Activated T-cell treated with anti-CD3 and anti-CD28 coated beads, Interleukin-2, amount 50 U/mL, for 24 hours (primary cell): ENCODE measurements at regions not wholly inside any gene's neighbourhood (a gene's known extent, or its start where the extent isn't known, plus 50 kb on each side); places are given as distances from the start of the nearest gene placed in this dataset.
"Not testable (repeated sequence)": the region's sequence is repeated elsewhere in the genome, so short reads cannot be mapped to it uniquely, and the experiment has no call there.

Source experiments
- DNase-seq: peaks from one replicate; pipeline ENCODE4 v3.0.0-alpha.2; 2020
- H3K27ac Mint-ChIP-seq: 2 replicates; pipeline ENCODE4 v1.8.0; 2020; ENCODE audit warnings: mild to moderate bottlenecking, mixed read lengths
- H3K27me3 Mint-ChIP-seq: 2 replicates; pipeline ENCODE4 v1.8.0; 2020; ENCODE audit warnings: mixed read lengths
- H3K36me3 Mint-ChIP-seq: 2 replicates; pipeline ENCODE4 v1.8.0; 2020; ENCODE audit warnings: low read depth, mixed read lengths
- H3K4me1 Mint-ChIP-seq: 2 replicates; pipeline ENCODE4 v1.8.0; 2020; ENCODE audit warnings: low read depth, mixed read lengths
- H3K4me3 Mint-ChIP-seq: 2 replicates; pipeline ENCODE4 v1.8.0; 2020; ENCODE audit warnings: mild to moderate bottlenecking, moderate library complexity, mixed read lengths
- H3K9me3 Mint-ChIP-seq: 2 replicates; pipeline ENCODE4 v1.8.0; 2020; ENCODE audit warnings: mixed read lengths

- H3K4me1 Mint-ChIP-seq, H3K36me3 Mint-ChIP-seq, DNase-seq, H3K27ac Mint-ChIP-seq, H3K4me3 Mint-ChIP-seq, H3K9me3 Mint-ChIP-seq, H3K27me3 Mint-ChIP-seq: not testable (repeated sequence)
These were observed 162.3 kb upstream of the MAP2 start for GRCh38 chr2:209261366-209262053.

- Mint-ChIP-seq H3K4me3 (no peak overlapping the region), H3K4me1 (no peaks in the 10 kb centered on the region), H3K36me3 (no peaks in the 10 kb centered on the region), H3K9me3 (peaks cover 4% of the 10 kb centered on the region), H3K27ac (no peak overlapping the region), H3K27me3 (no peaks in the 10 kb centered on the region)
- DNase-seq, result no peak
These were observed 154.8 kb upstream of the MAP2 start for GRCh38 chr2:209269024-209269423.

- Mint-ChIP-seq H3K27ac (no peak overlapping the region), H3K4me3 (no peak overlapping the region), H3K36me3 (no peaks in the 10 kb centered on the region), H3K9me3 (peaks cover 6% of the 10 kb centered on the region), H3K4me1 (no peaks in the 10 kb centered on the region), H3K27me3 (no peaks in the 10 kb centered on the region)
- DNase-seq, result no peak
These were observed 147.8 kb upstream of the MAP2 start for GRCh38 chr2:209276000-209276399.

GRCh38 chr2:209277444-209277843, 146.4 kb upstream of the MAP2 start:
- no peak overlapping the region for H3K4me3 Mint-ChIP-seq

GRCh38 chr2:209298601-209299000, 125.2 kb upstream of the MAP2 start:
- no peak for DNase-seq
- H3K36me3 Mint-ChIP-seq, result no peaks in the 10 kb centered on the region
- H3K27me3 Mint-ChIP-seq, result no peaks in the 10 kb centered on the region
- H3K4me3 Mint-ChIP-seq, result no peak overlapping the region
- no peaks in the 10 kb centered on the region for H3K4me1 Mint-ChIP-seq
- H3K9me3 Mint-ChIP-seq, result no peaks in the 10 kb centered on the region
- no peak overlapping the region for H3K27ac Mint-ChIP-seq

More at GRCh38 chr2:209277444-209277843, 146.4 kb upstream of the MAP2 start:
- Mint-ChIP-seq H3K4me1 (no peaks in the 10 kb centered on the region), H3K27ac (no peak overlapping the region), H3K36me3 (no peaks in the 10 kb centered on the region), H3K9me3 (peaks cover 6% of the 10 kb centered on the region), H3K27me3 (no peaks in the 10 kb centered on the region)
- no peak for DNase-seq

GRCh38 chr2:209299478-209299877, 124.4 kb upstream of the MAP2 start:
- DNase-seq, H3K36me3 Mint-ChIP-seq, H3K4me3 Mint-ChIP-seq, H3K9me3 Mint-ChIP-seq, H3K27me3 Mint-ChIP-seq, H3K4me1 Mint-ChIP-seq, H3K27ac Mint-ChIP-seq: not testable (repeated sequence)

GRCh38 chr2:209300766-209301165, 123.1 kb upstream of the MAP2 start:
- H3K27me3 Mint-ChIP-seq, DNase-seq, H3K27ac Mint-ChIP-seq, H3K4me1 Mint-ChIP-seq, H3K36me3 Mint-ChIP-seq, H3K9me3 Mint-ChIP-seq, H3K4me3 Mint-ChIP-seq: not testable (repeated sequence)

GRCh38 chr2:209305026-209305425, 118.8 kb upstream of the MAP2 start:
- H3K36me3 Mint-ChIP-seq, result no peaks in the 10 kb centered on the region

GRCh38 chr2:209305746-209306196, 118.1 kb upstream of the MAP2 start:
- no peaks in the 10 kb centered on the region for H3K36me3 Mint-ChIP-seq
- no peaks in the 10 kb centered on the region for H3K4me1 Mint-ChIP-seq
- peaks cover 2% of the 10 kb centered on the region for H3K9me3 Mint-ChIP-seq
- no peak for DNase-seq
- no peak overlapping the region for H3K27ac Mint-ChIP-seq
- H3K4me3 Mint-ChIP-seq, result no peak overlapping the region
- no peaks in the 10 kb centered on the region for H3K27me3 Mint-ChIP-seq

More at GRCh38 chr2:209305026-209305425, 118.8 kb upstream of the MAP2 start:
- no peak overlapping the region for H3K27ac Mint-ChIP-seq
- H3K4me1 Mint-ChIP-seq, result no peaks in the 10 kb centered on the region
- H3K4me3 Mint-ChIP-seq, result no peak overlapping the region
- no peak for DNase-seq
- peaks cover 2% of the 10 kb centered on the region for H3K9me3 Mint-ChIP-seq
- H3K27me3 Mint-ChIP-seq, result no peaks in the 10 kb centered on the region

GRCh38 chr2:209307161-209308001, 116.5 kb upstream of the MAP2 start:
- H3K27ac Mint-ChIP-seq, result no peak overlapping the region
- no peak overlapping the region for H3K4me3 Mint-ChIP-seq
- DNase-seq, result no peak
- no peaks in the 10 kb centered on the region for H3K36me3 Mint-ChIP-seq
- no peaks in the 10 kb centered on the region for H3K4me1 Mint-ChIP-seq
- H3K27me3 Mint-ChIP-seq, result no peaks in the 10 kb centered on the region
- peaks cover 2% of the 10 kb centered on the region for H3K9me3 Mint-ChIP-seq

GRCh38 chr2:209308415-209308814, 115.4 kb upstream of the MAP2 start:
- Mint-ChIP-seq H3K27ac (no peak overlapping the region), H3K27me3 (no peaks in the 10 kb centered on the region), H3K36me3 (no peaks in the 10 kb centered on the region), H3K4me3 (no peak overlapping the region), H3K9me3 (peaks cover 2% of the 10 kb centered on the region), H3K4me1 (no peaks in the 10 kb centered on the region)
- DNase-seq, result no peak

GRCh38 chr2:209311948-209312347, 111.9 kb upstream of the MAP2 start:
- H3K4me3 Mint-ChIP-seq, result no peak overlapping the region
- H3K9me3 Mint-ChIP-seq, result no peaks in the 10 kb centered on the region
- no peaks in the 10 kb centered on the region for H3K4me1 Mint-ChIP-seq
- no peak for DNase-seq
- no peaks in the 10 kb centered on the region for H3K36me3 Mint-ChIP-seq
- H3K27me3 Mint-ChIP-seq, result no peaks in the 10 kb centered on the region
- no peak overlapping the region for H3K27ac Mint-ChIP-seq

- not testable (repeated sequence) for H3K9me3 Mint-ChIP-seq, H3K27me3 Mint-ChIP-seq, DNase-seq, H3K4me3 Mint-ChIP-seq, H3K27ac Mint-ChIP-seq, H3K36me3 Mint-ChIP-seq, H3K4me1 Mint-ChIP-seq
These were observed 111.4 kb upstream of the MAP2 start for GRCh38 chr2:209312450-209312849.

GRCh38 chr2:209314653-209315052, 109.2 kb upstream of the MAP2 start:
- Mint-ChIP-seq H3K4me1 (no peaks in the 10 kb centered on the region), H3K9me3 (no peaks in the 10 kb centered on the region), H3K4me3 (no peak overlapping the region), H3K27me3 (no peaks in the 10 kb centered on the region), H3K36me3 (no peaks in the 10 kb centered on the region), H3K27ac (no peak overlapping the region)
- no peak for DNase-seq

- Mint-ChIP-seq H3K4me3 (no peak overlapping the region), H3K27me3 (no peaks in the 10 kb centered on the region), H3K36me3 (no peaks in the 10 kb centered on the region), H3K9me3 (no peaks in the 10 kb centered on the region), H3K27ac (no peak overlapping the region), H3K4me1 (no peaks in the 10 kb centered on the region)
- no peak for DNase-seq
These were observed 107.7 kb upstream of the MAP2 start for GRCh38 chr2:209316141-209316540.
